GM21786 (cell line): ENCODE measurements at regions not wholly inside any gene's neighbourhood (a gene's known extent, or its start where the extent isn't known, plus 50 kb on each side); places are given as distances from the start of the nearest gene placed in this dataset.

Experiments
- ATAC-seq: cut with Tn5 transposase; IDR thresholded peaks from one replicate; pipeline ENCODE4 v1.9.1; 2021; ENCODE audit not compliant: unreplicated experiment

GRCh38 chr14:95413289-95414215 lies 93.8 kb upstream of the CLMN start:
- no peak for ATAC-seq

GRCh38 chr14:95410838-95411237 lies 91.1 kb upstream of the CLMN start:
- no peak for ATAC-seq

DNA sequence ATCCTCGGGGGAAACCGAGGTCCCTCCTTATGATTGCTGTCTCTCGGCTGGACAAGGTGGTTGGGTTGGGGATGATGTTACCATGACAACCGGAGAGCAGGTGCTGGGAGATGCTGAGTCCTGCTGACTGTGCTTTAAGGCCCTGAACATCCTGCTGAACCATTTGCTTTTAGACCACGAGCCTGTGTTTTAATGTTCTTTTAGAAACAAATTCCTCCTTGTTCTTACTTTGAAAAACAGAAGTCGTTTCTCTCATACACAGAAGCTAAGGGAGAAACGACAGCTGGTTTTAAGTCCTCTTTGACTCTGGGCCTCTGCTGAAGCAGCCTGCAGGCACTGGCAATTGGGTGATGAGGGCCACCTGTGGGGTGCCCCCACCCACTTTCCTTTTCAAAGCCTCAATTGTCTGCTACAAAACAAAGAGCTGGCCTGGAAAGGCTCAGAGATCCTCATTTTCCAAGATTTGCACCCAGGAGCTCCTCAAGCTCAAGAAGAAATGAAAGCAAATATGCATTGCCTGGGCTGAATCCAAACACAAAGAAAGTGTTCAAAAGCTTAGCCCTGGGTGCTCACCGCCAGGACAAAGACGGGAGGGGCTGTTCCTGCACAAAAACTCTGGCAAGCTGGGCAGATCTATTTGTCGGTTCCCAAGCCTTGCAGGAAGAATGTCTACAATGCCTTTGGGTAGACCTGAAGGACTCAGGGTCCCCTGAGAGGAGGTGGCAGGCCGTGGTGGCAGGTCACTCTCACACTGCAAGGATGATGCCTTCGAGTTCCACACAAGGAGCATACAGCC lies 90.0 kb upstream of the CLMN start:
- ATAC-seq = no peak

DNA sequence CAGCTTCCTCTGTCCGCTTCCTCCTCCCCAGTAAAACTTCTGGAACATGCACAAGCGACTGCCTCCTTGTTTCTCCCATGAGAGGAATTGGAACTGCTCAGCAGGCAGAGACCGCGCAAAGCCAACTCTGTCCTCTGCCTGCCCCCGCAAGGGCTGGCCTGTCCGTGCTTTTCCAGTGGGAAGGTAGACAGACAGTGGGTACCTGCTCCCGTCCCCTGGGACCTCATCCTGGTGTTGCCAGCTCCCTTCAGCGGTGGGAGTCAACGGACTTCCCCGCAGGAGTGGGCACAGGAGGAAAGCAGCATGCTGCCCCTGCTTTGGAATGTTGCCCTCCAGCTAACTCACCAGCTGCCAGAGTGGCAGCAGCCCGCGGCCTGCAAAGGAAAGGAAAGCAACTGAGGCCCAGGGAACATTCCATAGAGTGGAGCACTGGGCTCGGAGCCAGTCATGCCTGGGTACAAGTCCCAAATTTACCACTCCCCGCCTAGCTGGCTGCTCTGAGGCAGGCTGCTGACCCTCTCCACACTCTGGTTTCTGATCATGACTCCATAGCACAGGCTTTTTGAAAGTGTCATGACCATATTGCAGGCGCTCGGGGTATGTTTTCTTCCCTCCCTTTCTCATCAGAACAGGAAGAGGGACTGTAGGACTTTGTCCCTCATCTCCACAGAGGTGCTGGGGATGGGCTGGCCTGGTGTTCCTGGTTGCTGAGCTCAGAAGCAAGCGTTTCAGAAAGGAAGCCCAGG lies 89.2 kb upstream of the CLMN start:
- ATAC-seq = no peak

- ATAC-seq = no peak
These were observed 87.6 kb upstream of the CLMN start for GRCh38 chr14:95407354-95407753.

- no peak for ATAC-seq
These were observed 87.1 kb upstream of the CLMN start for GRCh38 chr14:95406756-95407277.

GRCh38 chr14:95404583-95404982 lies 84.9 kb upstream of the CLMN start:
- no peak for ATAC-seq

- no peak for ATAC-seq
These were observed 82.9 kb upstream of the CLMN start for GRCh38 chr14:95402578-95402977.

DNA sequence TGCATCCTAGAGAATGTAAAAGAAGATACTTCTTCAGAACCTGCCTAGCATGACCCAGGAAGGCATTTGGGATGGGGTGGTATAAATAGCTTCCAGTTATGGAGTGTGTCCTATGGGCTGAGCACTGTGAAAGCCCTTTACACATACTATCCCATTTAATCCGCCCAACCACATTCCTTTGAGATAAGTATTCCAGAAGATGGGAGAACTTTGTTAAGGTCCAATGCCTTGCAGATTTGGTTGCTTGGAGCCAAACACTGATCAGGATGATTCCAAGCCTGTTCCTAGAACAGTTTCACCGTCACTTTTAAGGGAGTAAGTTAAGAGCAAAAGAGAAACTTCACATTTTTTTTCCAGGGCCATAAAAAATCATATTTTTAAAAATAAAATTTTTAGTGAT lies 82.5 kb upstream of the CLMN start:
- no peak for ATAC-seq

- ATAC-seq = no peak
These were observed 79.2 kb upstream of the CLMN start for GRCh38 chr14:95398630-95399547.

GRCh38 chr14:95397325-95397724 lies 77.6 kb upstream of the CLMN start:
- no peak for ATAC-seq

DNA sequence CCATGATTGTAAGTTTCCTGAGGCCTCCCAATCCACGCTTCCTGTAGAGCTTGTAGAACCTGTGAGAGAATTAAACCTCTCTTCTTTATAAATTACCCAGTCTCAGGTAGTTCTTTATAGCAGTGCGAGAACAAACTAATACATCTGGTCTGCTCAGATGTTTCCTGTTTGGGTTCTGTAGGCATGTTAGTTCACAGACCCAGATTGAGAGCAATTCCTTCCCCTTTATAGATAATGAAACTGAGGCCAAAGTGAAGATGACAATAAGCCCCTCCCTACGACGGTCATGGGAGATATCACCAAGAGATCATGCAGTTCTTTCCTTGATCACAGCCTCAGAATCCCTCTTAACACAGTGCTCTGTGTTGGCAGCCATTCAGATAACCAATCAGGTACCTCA lies 76.5 kb upstream of the CLMN start:
- ATAC-seq = no peak

DNA sequence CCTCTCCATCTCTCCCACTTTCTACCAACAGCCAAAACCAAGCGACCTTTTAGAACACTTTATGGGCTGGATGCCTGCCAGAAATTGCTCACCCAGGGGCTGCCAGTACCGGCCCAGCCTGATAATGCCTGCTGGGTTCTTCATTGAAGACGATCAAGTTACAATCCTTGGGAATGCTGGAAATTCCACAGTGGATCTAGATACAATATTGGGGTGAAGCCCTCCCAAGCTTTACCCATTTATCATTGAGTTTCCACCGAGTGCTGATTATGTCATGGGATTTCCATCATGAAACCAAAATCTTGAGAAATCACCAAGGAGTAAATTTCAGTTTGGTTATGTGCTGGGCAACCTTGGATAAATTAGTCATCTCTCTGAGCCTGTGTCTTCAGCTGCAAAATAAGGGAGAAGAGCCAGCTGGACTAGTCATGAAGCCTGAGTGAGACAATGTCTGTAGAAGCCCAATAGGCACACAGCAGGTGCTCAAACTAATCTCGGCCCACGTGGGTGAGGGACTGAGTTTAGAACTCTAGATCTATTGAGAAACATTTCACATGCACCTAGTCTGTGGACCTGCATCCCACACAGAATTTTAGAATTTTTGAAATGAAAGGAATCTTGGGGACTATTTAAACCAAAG lies 75.5 kb upstream of the CLMN start:
- ATAC-seq = no peak

DNA sequence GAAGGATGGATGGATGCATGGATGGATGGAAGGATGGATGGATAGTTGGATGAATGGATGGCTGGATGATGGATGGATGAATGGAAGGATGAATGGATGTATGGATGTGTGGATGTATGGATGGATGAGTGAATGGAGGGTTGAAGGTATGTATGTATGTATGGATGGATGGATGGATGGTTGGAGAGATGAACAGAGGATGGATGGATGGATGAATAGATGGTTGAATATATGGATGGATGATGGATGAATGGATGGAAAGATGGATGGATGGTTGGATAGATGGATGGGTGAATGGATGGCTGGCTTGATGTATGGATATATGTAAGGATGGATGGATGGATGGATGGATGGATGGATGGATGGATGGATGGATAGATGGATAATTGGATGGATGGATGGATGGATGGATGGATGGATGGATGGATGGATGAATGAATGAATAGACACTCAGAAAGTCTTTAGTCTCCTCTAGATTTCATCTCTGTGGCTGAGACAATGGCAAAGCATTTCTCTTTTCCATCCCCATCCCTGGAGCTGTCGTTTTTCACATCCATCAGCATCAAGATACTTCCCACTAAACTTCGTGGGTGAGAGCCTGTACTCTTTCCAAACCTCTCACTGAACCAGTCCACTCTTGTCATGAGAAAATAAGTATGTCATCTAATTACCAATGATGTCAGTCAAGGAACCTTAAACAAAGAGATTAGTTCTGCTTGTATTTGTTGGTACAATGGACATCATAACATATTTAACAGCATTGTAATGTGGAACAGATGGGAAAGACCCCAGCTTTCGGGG lies 74.8 kb upstream of the CLMN start:
- no peak for ATAC-seq

GRCh38 chr14:95392841-95393240 lies 73.1 kb upstream of the CLMN start:
- ATAC-seq = no peak

DNA sequence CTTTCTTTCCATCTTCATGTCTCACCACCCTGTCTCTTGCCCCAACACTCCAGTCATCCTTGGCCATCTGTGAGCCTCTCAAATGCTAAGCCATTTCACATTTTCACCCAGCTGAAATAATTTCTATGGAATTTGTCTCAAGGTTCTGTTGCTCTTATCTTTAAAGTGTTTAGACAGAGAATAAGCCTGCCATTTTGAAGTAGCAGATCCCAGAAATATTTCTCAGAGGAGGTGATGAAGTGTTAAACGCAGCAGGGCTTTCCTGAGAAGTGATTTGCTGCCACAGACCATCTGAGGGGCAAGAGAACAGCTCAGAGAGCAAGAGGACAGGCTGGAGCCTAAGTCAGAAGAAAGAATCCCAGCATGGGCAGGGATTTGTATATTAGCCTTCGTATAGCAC lies 71.6 kb upstream of the CLMN start:
- no peak for ATAC-seq

- no peak for ATAC-seq
These were observed 69.8 kb upstream of the CLMN start for GRCh38 chr14:95389471-95390011.

- ATAC-seq = no peak
These were observed 69.0 kb upstream of the CLMN start for GRCh38 chr14:95388699-95389098.
